Gastrocnemius medialis (tissue), 4 donors: ENCODE measurements at regions not wholly inside any gene's neighbourhood (a gene's known extent, or its start where the extent isn't known, plus 50 kb on each side); places are given as distances from the start of the nearest gene placed in this dataset.

ENCODE experiments used
- ATAC-seq, 2 donors: fragments of 150-250 bp; one replicate each; pipeline ENCODE4 v1.9.1; 2016
- DNase-seq, 2 donors: peaks; one replicate each; pipeline ENCODE4 v3.0.0-alpha.2; 2019
- H3K27ac ChIP-seq, 4 donors: fragments of 200-600 bp; sonication (generic); 1 replicate in 1 of 4; 2 replicates in 3 of 4; pipeline ENCODE4 v1.5.1; 2016 to 2018; ENCODE audit warnings: mild to moderate bottlenecking in 2 of 4, moderate library complexity in 1 of 4
- H3K27me3 ChIP-seq, 3 donors: fragments of 200-600 bp; sonication (generic) in 2 of 3; 1 replicate in 1 of 3; 2 replicates in 2 of 3; pipeline versions ENCODE4 v1.5.1 to v1.6.0; 2016 to 2019; ENCODE audit warnings: mild to moderate bottlenecking in 1 of 3, moderate library complexity in 1 of 3
- H3K36me3 ChIP-seq, 2 donors: fragments of 200-600 bp; sonication (generic) in 1 of 2; one replicate each; pipeline ENCODE4 v1.5.1; 2017 to 2018
- H3K4me1 ChIP-seq, 2 donors: fragments of 200-600 bp; sonication (generic) in 1 of 2; one replicate each; pipeline ENCODE4 v1.5.1; 2016 to 2017; ENCODE audit warnings: mild to moderate bottlenecking in 2 of 2
- H3K4me3 ChIP-seq, 4 donors: fragments of 200-600 bp; sonication (generic) in 3 of 4; 1 replicate in 1 of 4; 2 replicates in 3 of 4; pipeline ENCODE4 v1.5.1; 2016 to 2019; ENCODE audit warnings: mild to moderate bottlenecking in 2 of 4
- H3K9me3 ChIP-seq, 3 donors: fragments of 200-600 bp; sonication (generic) in 2 of 3; 1 replicate in 1 of 3; 2 replicates in 2 of 3; pipeline ENCODE4 v1.5.1; 2016 to 2019
- CTCF ChIP-seq, 5 experiments: fragments of 450-650 bp in 3 of 5; fragments of 200-600 bp in 2 of 5; sonication (generic) in 2 of 5; IDR thresholded peaks in 4 of 5; conservative IDR thresholded peaks in 1 of 5; 1 replicate in 4 of 5; 2 replicates in 1 of 5; pipeline ENCODE4 v1.5.1; 2016 to 2019; ENCODE audit warnings: antibody characterized with exemption in 5 of 5, mild to moderate bottlenecking in 3 of 5, moderate library complexity in 3 of 5
- POLR2A ChIP-seq, 2 donors: fragments of 450-650 bp; IDR thresholded peaks; one replicate each; pipeline ENCODE4 v1.6.1; 2017; ENCODE audit warnings: antibody characterized with exemption in 2 of 2, mild to moderate bottlenecking in 2 of 2, moderate library complexity in 2 of 2
- in situ Hi-C, 4 donors: fragments of 200-750 bp; cut with MboI; loops; one replicate each; pipeline versions ENCODE4 v1.15.0 to v1.8.0; 2017; ENCODE audit warnings: low sequenced_read_pairs in 4 of 4
- intact Hi-C: fragments of 100-400 bp; cut with DNase I; formaldehyde crosslinking; loops from one replicate; pipeline ENCODE4 v1.15.1; 2023; ENCODE audit warnings: low total_unique reads

DNA sequence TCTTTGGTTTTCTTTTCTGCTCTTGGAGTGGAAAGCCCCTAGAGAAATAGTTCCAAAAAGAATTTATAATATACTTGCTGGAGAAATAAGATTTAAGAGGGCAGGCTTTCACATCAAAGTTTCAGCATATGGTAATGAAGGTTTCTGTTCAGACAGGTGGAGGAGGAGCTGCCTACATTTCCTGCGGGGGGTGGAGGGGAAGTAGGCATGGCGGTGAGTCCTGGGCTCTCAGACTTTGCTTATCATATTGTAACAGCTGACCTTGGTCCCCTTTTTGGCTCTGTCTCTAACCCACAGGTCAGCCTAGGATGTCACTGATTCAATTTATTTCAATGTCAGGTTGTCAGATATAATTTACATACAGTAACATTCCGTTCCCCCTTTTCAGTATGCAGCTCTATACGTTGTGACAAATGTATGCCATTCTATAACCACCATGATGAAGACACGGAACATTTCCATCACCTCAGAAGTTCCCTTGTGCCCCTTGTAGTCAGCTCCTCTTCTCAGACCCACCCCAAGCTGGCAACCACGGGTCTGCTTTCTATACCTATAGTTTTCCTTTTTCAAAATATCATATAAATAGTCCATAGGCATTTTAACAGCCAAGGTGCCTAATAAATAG lies 77.6 kb upstream of the GGTLC1 start:
- Histone ChIP-seq H3K36me3 (no peaks in the 10 kb centered on the region), H3K27me3 (no peaks in the 10 kb centered on the region), H3K4me3 (no peak overlapping the region), H3K27ac (no peak overlapping the region), H3K9me3 (peaks cover 0 to 5% (median 0%) of the 10 kb centered on the region in 3 donors), H3K4me1 (no peaks in the 10 kb centered on the region)
- in situ Hi-C loops (loop anchor here in 1 of 4 donors (25.0 kb wide), 1 partner anchor 96 kb away; no protein-coding TSS in a partner anchor), intact Hi-C loops (no loop called here)
- TF ChIP-seq CTCF (IDR thresholded peaks at IDR 0.05 in 4 of 5, conservative IDR thresholded peaks at IDR 0.05 in 1 of 5), result no peak
- no peak for TF ChIP-seq POLR2A (IDR thresholded peaks at IDR 0.05)
- DNase-seq (no peak), ATAC-seq (no peak)

- H3K27ac ChIP-seq, result no peak overlapping the region
- intact Hi-C loops, result no loop called here
- TF ChIP-seq POLR2A (IDR thresholded peaks at IDR 0.05), result no peak
- no peak for TF ChIP-seq CTCF (IDR thresholded peaks at IDR 0.05 in 4 of 5, conservative IDR thresholded peaks at IDR 0.05 in 1 of 5)
- no peak for DNase-seq
- H3K27me3 ChIP-seq, result no peaks in the 10 kb centered on the region
- no peak for ATAC-seq
- no peaks in the 10 kb centered on the region for H3K36me3 ChIP-seq
- H3K4me3 ChIP-seq, result no peak overlapping the region
- peaks cover 0 to 5% (median 0%) of the 10 kb centered on the region in 3 donors for H3K9me3 ChIP-seq
- in situ Hi-C loops, result loop anchor here in 1 of 4 donors (25.0 kb wide), 1 partner anchor 97 kb away; no protein-coding TSS in a partner anchor
- H3K4me1 ChIP-seq, result no peaks in the 10 kb centered on the region
Observed at GRCh38 chr20:24064915-24065314, 76.3 kb upstream of the GGTLC1 start.

- TF ChIP-seq CTCF (IDR thresholded peaks at IDR 0.05 in 4 of 5, conservative IDR thresholded peaks at IDR 0.05 in 1 of 5) (no peak), POLR2A (IDR thresholded peaks at IDR 0.05) (no peak)
- H3K4me3 ChIP-seq, result no peak overlapping the region
- no peak overlapping the region for H3K27ac ChIP-seq
- H3K4me1 ChIP-seq, result no peaks in the 10 kb centered on the region
- peaks cover 0 to 4% (median 0%) of the 10 kb centered on the region in 3 donors for H3K9me3 ChIP-seq
- H3K27me3 ChIP-seq, result no peaks in the 10 kb centered on the region
- intact Hi-C loops, result no loop called here
- in situ Hi-C loops, result loop anchor here in 1 of 4 donors (25.0 kb wide), 1 partner anchor 98 kb away; no protein-coding TSS in a partner anchor
- no peaks in the 10 kb centered on the region for H3K36me3 ChIP-seq
- no peak for DNase-seq
- no peak for ATAC-seq
Observed at GRCh38 chr20:24064092-24064491, 75.5 kb upstream of the GGTLC1 start.

DNA sequence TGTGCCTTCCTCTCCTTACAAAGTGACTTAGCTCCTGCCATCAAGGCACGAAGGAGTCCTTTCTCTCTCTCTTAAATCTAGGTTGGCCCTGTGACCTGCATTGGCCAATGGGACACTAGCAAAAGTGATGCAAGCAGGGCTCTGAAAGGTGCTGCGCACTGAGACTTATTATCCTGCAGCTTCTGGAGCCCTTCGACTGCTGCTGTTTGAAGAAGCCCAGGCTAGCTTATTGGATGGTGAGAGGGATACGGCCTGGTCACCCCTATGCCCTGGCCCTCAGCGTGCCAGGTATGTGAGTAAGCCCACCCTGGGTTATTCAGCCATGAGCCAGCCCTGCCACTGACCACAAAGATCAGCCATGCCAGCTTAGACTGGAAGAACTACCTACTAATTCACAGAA lies 74.5 kb upstream of the GGTLC1 start:
- intact Hi-C loops (no loop called here), in situ Hi-C loops (loop anchor here in 1 of 4 donors (25.0 kb wide), 1 partner anchor 99 kb away; no protein-coding TSS in a partner anchor)
- no peak for DNase-seq

More for the DNA sequence above, 74.5 kb upstream of the GGTLC1 start:
- Histone ChIP-seq H3K36me3 (no peaks in the 10 kb centered on the region), H3K9me3 (no peaks in the 10 kb centered on the region), H3K4me1 (no peaks in the 10 kb centered on the region), H3K27me3 (no peaks in the 10 kb centered on the region), H3K4me3 (no peak overlapping the region), H3K27ac (no peak overlapping the region)
- TF ChIP-seq CTCF (IDR thresholded peaks at IDR 0.05 in 4 of 5, conservative IDR thresholded peaks at IDR 0.05 in 1 of 5) (no peak), POLR2A (IDR thresholded peaks at IDR 0.05) (no peak)
- no peak for ATAC-seq
